Left ventricle myocardium inferior (tissue), 1 donor: ENCODE measurements at regions not wholly inside any gene's neighbourhood (a gene's known extent, or its start where the extent isn't known, plus 50 kb on each side); places are given as distances from the start of the nearest gene placed in this dataset.

Experiments used
- DNase-seq: peaks from one replicate; pipeline ENCODE4 v3.0.0-alpha.2; 2020
- H3K27ac ChIP-seq: fragments of 200-600 bp; replicated peaks from 2 replicates; pipeline ENCODE4 v1.8.0; 2021
- H3K27me3 ChIP-seq: fragments of 200-600 bp; 2 replicates; pipeline ENCODE4 v1.8.0; 2021; ENCODE audit warnings: low read depth
- H3K36me3 ChIP-seq: fragments of 200-600 bp; 2 replicates; pipeline ENCODE4 v1.8.0; 2021
- H3K4me1 ChIP-seq: fragments of 200-600 bp; 2 replicates; pipeline ENCODE4 v1.8.0; 2021
- H3K4me3 ChIP-seq: fragments of 200-600 bp; 2 replicates; pipeline ENCODE4 v1.8.0; 2021; ENCODE audit warnings: mild to moderate bottlenecking, moderate library complexity
- H3K9me3 ChIP-seq: fragments of 200-600 bp; replicated peaks from 2 replicates; pipeline ENCODE4 v1.8.0; 2021
- intact Hi-C: fragments of 100-400 bp; cut with micrococcal nuclease; formaldehyde crosslinking; loops from one replicate; pipeline ENCODE4 v1.11.0; 2022
- TF ChIP-seq, protein P1 (sequence below): fragments of 200-600 bp; IDR thresholded peaks from 2 replicates; pipeline ENCODE4 v1.8.0; 2021; ENCODE audit warnings: antibody characterized with exemption, mild to moderate bottlenecking, borderline replicate concordance
- donor health status: DM: no; HTN: yes; CAD: no; lungs with severe emphysema.

- H3K36me3 ChIP-seq = no peaks in the 10 kb centered on the region
- TF ChIP-seq, protein P1, sequence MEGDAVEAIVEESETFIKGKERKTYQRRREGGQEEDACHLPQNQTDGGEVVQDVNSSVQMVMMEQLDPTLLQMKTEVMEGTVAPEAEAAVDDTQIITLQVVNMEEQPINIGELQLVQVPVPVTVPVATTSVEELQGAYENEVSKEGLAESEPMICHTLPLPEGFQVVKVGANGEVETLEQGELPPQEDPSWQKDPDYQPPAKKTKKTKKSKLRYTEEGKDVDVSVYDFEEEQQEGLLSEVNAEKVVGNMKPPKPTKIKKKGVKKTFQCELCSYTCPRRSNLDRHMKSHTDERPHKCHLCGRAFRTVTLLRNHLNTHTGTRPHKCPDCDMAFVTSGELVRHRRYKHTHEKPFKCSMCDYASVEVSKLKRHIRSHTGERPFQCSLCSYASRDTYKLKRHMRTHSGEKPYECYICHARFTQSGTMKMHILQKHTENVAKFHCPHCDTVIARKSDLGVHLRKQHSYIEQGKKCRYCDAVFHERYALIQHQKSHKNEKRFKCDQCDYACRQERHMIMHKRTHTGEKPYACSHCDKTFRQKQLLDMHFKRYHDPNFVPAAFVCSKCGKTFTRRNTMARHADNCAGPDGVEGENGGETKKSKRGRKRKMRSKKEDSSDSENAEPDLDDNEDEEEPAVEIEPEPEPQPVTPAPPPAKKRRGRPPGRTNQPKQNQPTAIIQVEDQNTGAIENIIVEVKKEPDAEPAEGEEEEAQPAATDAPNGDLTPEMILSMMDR = no peak
- no peak overlapping the region for H3K27ac ChIP-seq
- no peak overlapping the region for H3K4me3 ChIP-seq
- intact Hi-C loops = no loop called here
- H3K9me3 ChIP-seq = no peaks in the 10 kb centered on the region
- H3K27me3 ChIP-seq = no peaks in the 10 kb centered on the region
- peaks cover 10% of the 10 kb centered on the region for H3K4me1 ChIP-seq
- no peak for DNase-seq
Observed at GRCh38 chr17:68803164-68803929, 151.8 kb downstream of the ABCA8 start.

DNA sequence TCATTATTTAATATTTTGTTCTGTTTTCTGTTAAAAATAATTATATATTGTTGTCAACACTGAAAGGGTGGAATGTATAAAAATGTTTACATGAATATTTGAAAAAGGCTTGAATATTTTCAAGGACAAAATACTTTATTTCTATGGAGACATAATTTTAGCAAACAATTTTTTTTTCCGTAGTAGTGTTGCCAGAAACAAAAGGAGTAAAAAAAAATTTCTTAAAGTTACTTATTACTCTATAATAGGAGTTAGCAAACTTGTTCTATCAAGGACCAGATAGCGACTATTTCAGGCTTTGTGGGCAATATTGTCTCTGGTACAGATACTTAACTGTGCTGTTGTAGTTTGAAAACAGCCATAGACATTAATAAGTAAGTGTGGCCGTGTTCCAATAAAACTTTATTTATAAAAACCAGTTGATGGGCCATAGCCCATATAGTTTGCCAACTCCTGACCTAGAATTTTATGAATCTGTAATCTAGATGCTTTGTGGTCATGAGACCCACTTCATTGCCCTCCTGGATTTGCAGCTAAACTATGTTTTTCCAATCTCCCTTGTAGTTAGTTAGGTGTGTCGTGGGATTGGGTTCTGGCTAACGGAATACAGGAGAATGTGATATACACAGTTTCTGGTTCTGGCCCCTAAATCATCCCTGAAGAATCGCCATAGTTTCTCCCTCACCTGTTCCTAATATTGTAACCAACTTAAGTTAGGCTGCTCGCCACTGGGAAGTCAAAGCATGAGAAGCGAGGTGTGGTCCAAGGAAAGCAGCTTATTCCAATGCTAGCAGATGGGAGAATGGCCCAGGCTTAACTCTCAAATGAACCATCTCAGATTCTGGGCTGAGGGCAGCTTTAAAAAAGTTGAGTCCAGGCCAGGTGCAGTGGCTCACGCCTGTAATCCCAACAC is 153.6 kb downstream of the ABCA8 start:
- peak overlapping the region; percentile 51 for H3K27ac ChIP-seq

DNA sequence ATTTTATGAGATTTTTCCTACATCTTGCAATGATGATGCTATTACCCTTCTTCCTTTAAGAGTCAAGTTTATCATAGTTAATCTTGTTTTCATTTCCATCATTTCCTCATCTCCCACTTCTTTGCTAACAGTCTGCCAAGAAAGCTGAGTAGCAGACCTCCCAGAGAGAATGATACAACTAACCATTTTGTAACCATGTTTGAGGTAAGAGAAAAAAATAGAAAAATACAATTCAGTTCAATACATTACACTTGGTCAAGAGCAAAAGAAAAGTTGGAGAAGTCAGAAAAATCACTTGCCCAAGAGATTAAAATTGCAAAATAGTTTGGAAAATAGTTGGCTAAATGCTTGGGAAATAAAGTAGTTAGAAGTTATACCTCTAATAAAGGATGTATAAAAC is 154.4 kb downstream of the ABCA8 start:
- Histone ChIP-seq H3K4me3 (no peak overlapping the region), H3K27me3 (no peaks in the 10 kb centered on the region), H3K36me3 (no peaks in the 10 kb centered on the region), H3K27ac (peak overlapping the region; percentile 51), H3K4me1 (peaks cover 6% of the 10 kb centered on the region), H3K9me3 (no peaks in the 10 kb centered on the region)
- DNase-seq = no peak
- TF ChIP-seq, protein P1 = no peak
- intact Hi-C loops = no loop called here

More for the DNA sequence above, 153.6 kb downstream of the ABCA8 start:
- H3K27me3 ChIP-seq = no peaks in the 10 kb centered on the region
- TF ChIP-seq, protein P1 = no peak
- H3K4me1 ChIP-seq = peaks cover 6% of the 10 kb centered on the region
- no peaks in the 10 kb centered on the region for H3K9me3 ChIP-seq
- no peaks in the 10 kb centered on the region for H3K36me3 ChIP-seq
- DNase-seq = no peak
- intact Hi-C loops = no loop called here
- no peak overlapping the region for H3K4me3 ChIP-seq

GRCh38 chr17:68794636-68795434 is 160.4 kb downstream of the ABCA8 start:
- Histone ChIP-seq H3K27ac (peak overlapping the region; percentile 89), H3K4me3 (peak overlapping the region; percentile 9), H3K36me3 (no peaks in the 10 kb centered on the region), H3K4me1 (peaks cover 41% of the 10 kb centered on the region), H3K9me3 (peaks cover 1% of the 10 kb centered on the region), H3K27me3 (no peaks in the 10 kb centered on the region)
- DNase-seq = peak; percentile 55
- TF ChIP-seq, protein P1 = peak; percentile 57
- intact Hi-C loops = no loop called here

DNA sequence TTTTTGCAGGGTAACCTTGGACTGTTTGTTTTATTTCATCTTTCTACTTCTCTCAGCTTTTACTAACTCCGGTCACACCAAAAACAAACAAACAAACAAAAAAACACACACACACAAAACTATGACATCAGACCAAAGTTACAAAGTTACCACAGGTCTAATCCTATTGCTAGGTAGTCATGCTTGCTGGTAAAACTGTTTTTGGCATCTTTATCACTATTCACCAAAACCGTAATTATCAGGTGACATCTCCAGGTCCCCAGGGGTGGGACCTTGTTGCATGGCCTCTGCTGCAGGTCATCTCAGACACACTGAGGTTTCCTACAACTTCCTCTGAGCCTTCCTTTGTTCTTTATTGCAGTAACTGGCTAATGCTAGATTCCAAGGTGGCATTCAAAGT is 162.3 kb downstream of the ABCA8 start:
- Histone ChIP-seq H3K9me3 (peaks cover 10% of the 10 kb centered on the region), H3K36me3 (no peaks in the 10 kb centered on the region), H3K4me1 (peaks cover 41% of the 10 kb centered on the region), H3K4me3 (no peak overlapping the region), H3K27me3 (no peaks in the 10 kb centered on the region), H3K27ac (peak overlapping the region; percentile 89)
- no peak for DNase-seq
- intact Hi-C loops = no loop called here
- TF ChIP-seq, protein P1 = no peak
